Astrocyte of the spinal cord (primary cell): ENCODE measurements at regions not wholly inside any gene's neighbourhood (a gene's known extent, or its start where the extent isn't known, plus 50 kb on each side); places are given as distances from the start of the nearest gene placed in this dataset.
A peak's percentile ranks its signal among the peaks of the same experiment; 100 is the strongest.

Source experiments
- DNase-seq: peaks from one replicate; pipeline ENCODE4 v3.0.0; 2011; ENCODE audit warnings: low read depth, low spot score
- H3K4me3 ChIP-seq: 2 replicates; pipeline ENCODE4 v1.5.1; 2011; ENCODE audit warnings: low read depth, mild to moderate bottlenecking, low read length, moderate library complexity
- CTCF ChIP-seq: IDR thresholded peaks from 2 replicates; pipeline ENCODE4 v1.5.1; 2012; ENCODE audit warnings: low read depth, mild to moderate bottlenecking, low read length, inconsistent platforms
- in situ Hi-C: cut with HindIII; loops from 2 replicates; pipeline ENCODE4 v1.10.0; 2017; ENCODE audit warnings: low sequenced_read_pairs

GRCh38 chr2:193334401-193334800, 1139.7 kb upstream of the TMEFF2 start:
- TF ChIP-seq CTCF = no peak
- in situ Hi-C loops = no loop called here
- H3K4me3 ChIP-seq = no peak overlapping the region
- no peak for DNase-seq

GRCh38 chr2:193333539-193333938, 1138.8 kb upstream of the TMEFF2 start:
- no peak for TF ChIP-seq CTCF
- no peak overlapping the region for H3K4me3 ChIP-seq
- in situ Hi-C loops = no loop called here
- no peak for DNase-seq

GRCh38 chr2:193332941-193333340, 1138.2 kb upstream of the TMEFF2 start:
- DNase-seq = no peak
- in situ Hi-C loops = no loop called here
- H3K4me3 ChIP-seq = no peak overlapping the region

GRCh38 chr2:193331676-193332075, 1136.9 kb upstream of the TMEFF2 start:
- no peak for TF ChIP-seq CTCF
- peak; percentile 21 for DNase-seq
- H3K4me3 ChIP-seq = no peak overlapping the region
- in situ Hi-C loops = no loop called here

More at GRCh38 chr2:193332941-193333340, 1138.2 kb upstream of the TMEFF2 start:
- no peak for TF ChIP-seq CTCF

GRCh38 chr2:193326296-193326695, 1131.6 kb upstream of the TMEFF2 start:
- TF ChIP-seq CTCF = no peak
- H3K4me3 ChIP-seq = no peak overlapping the region
- no peak for DNase-seq
- in situ Hi-C loops = no loop called here

GRCh38 chr2:193315428-193316091, 1120.8 kb upstream of the TMEFF2 start:
- in situ Hi-C loops = no loop called here
- no peak for TF ChIP-seq CTCF
- H3K4me3 ChIP-seq = no peak overlapping the region
- no peak for DNase-seq
